Osteoblast (primary cell): ENCODE measurements at regions not wholly inside any gene's neighbourhood (a gene's known extent, or its start where the extent isn't known, plus 50 kb on each side); places are given as distances from the start of the nearest gene placed in this dataset.
A peak's percentile ranks its signal among the peaks of the same experiment; 100 is the strongest.

ENCODE experiments used
- DNase-seq: peaks from one replicate; pipeline ENCODE4 v3.0.0; 2011; ENCODE audit warnings: low spot score, mixed read lengths; ENCODE audit not compliant: insufficient read length; ENCODE audit errors: missing footprints
- H2AFZ ChIP-seq: 2 replicates; pipeline ENCODE4 v1.6.0; 2011; ENCODE audit warnings: mild to moderate bottlenecking, low read length
- H3K27ac ChIP-seq: 2 replicates; pipeline ENCODE4 v1.5.1; 2011; ENCODE audit warnings: mild to moderate bottlenecking, low read depth, low read length, moderate library complexity
- H3K27me3 ChIP-seq: 2 replicates; pipeline ENCODE4 v1.6.0; 2012; ENCODE audit warnings: mild to moderate bottlenecking, control low read depth, inconsistent platforms, low read length, moderate library complexity; ENCODE audit not compliant: insufficient read depth
- H3K36me3 ChIP-seq: 2 replicates; pipeline ENCODE4 v1.5.1; 2011; ENCODE audit warnings: mild to moderate bottlenecking, low read length, control low read depth, moderate library complexity; ENCODE audit not compliant: insufficient read depth
- H3K4me1 ChIP-seq: 2 replicates; pipeline ENCODE4 v1.5.1; 2011; ENCODE audit warnings: mild to moderate bottlenecking, low read length, control low read depth, moderate library complexity; ENCODE audit not compliant: insufficient read depth
- H3K4me2 ChIP-seq: 2 replicates; pipeline ENCODE4 v1.6.0; 2011; ENCODE audit warnings: mild to moderate bottlenecking, low read length; ENCODE audit not compliant: insufficient read depth
- H3K4me3 ChIP-seq: fragments of 200-600 bp; sonication (generic); 3 replicates; pipeline ENCODE4 v1.5.1; 2012; ENCODE audit warnings: mild to moderate bottlenecking, low read length, inconsistent platforms; ENCODE audit not compliant: insufficient read depth
- H3K79me2 ChIP-seq: 2 replicates; pipeline ENCODE4 v1.6.0; 2012; ENCODE audit warnings: mild to moderate bottlenecking, low read length, control low read depth, inconsistent platforms; ENCODE audit not compliant: insufficient read depth
- H3K9me3 ChIP-seq: 2 replicates; pipeline ENCODE4 v1.5.1; 2011; ENCODE audit warnings: low read depth, low read length, control low read depth
- H4K20me1 ChIP-seq: 2 replicates; pipeline ENCODE4 v1.6.0; 2012; ENCODE audit warnings: mild to moderate bottlenecking, low read length, control low read depth; ENCODE audit not compliant: insufficient read depth
- CTCF ChIP-seq: IDR thresholded peaks from 2 replicates; pipeline ENCODE4 v1.5.1; 2011; ENCODE audit warnings: mild to moderate bottlenecking, low read depth, low read length, moderate library complexity; ENCODE audit errors: extremely low read depth

DNA sequence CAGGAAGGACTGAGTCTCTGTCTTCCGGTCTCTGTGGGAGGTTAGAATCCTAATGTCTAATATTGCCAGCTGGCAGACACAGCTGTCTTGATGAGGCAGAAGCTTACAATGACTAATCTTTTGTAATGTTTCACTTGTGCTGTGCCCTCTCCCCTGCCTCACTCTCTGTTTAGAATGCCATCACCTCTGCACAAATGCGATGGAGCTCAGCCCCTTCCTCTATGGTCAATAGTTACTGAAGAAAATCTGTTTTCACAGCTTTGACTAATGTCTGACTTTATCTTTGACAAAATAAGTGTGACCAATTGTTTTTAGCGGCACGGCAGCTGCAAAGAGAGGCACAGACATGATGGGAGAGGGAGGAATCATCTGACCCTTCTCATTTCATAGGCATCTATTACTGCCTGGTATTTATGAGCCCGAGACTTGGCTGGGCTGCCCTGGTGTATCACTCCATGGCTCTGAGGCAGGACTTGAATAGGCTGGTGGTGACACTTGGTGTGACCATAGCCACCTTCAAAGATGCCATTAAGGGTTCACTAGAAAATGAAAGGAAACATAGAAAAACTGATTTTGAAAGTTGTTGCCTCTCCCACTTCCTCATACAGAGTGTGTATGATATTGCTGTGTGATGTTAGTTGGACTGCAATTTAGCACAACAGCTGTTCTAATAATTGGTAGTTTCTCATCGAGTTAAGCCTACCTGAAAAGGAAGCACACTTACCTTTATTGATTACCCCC lies 163.2 kb upstream of the NBPF11 start:
- H3K27ac ChIP-seq = no peak overlapping the region
- H3K4me2 ChIP-seq = peak overlapping the region; percentile 1
- H3K27me3 ChIP-seq = peaks cover 50% of the 10 kb centered on the region
- TF ChIP-seq CTCF = no peak
- no peaks in the 10 kb centered on the region for H3K79me2 ChIP-seq
- DNase-seq = peak; percentile 82
- no peaks in the 10 kb centered on the region for H3K36me3 ChIP-seq
- no peak overlapping the region for H3K4me3 ChIP-seq
- H3K4me1 ChIP-seq = peaks cover 3% of the 10 kb centered on the region
- no peaks in the 10 kb centered on the region for H3K9me3 ChIP-seq
- no peaks in the 10 kb centered on the region for H4K20me1 ChIP-seq
- no peak overlapping the region for H2AFZ ChIP-seq

DNA sequence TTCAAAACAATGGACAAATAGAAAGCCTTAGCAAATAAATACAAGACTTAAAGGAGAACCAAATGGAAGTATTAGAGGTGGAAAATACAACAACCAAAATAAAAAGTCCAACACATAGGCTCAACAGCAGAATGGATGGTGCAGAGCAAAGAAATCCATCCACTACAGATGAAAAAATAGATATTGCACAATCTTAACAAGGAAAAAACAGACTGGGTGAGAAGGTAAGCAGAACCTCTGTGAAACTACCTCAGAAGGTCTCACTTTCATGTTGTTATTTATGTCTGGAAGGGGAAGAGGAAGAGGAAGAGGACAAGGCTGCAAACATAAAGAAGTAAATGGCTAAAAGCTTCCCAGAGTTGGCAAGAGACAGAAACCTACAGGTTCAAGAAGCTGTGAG lies 158.7 kb upstream of the NBPF11 start:
- Histone ChIP-seq H3K4me2 (no peak overlapping the region), H3K27me3 (peaks cover 59% of the 10 kb centered on the region), H3K36me3 (no peaks in the 10 kb centered on the region), H3K4me3 (no peak overlapping the region), H3K9me3 (no peaks in the 10 kb centered on the region), H2AFZ (no peak overlapping the region), H3K4me1 (peaks cover 9% of the 10 kb centered on the region), H3K27ac (no peak overlapping the region), H3K79me2 (no peaks in the 10 kb centered on the region), H4K20me1 (no peaks in the 10 kb centered on the region)
- TF ChIP-seq CTCF = no peak
- no peak for DNase-seq

DNA sequence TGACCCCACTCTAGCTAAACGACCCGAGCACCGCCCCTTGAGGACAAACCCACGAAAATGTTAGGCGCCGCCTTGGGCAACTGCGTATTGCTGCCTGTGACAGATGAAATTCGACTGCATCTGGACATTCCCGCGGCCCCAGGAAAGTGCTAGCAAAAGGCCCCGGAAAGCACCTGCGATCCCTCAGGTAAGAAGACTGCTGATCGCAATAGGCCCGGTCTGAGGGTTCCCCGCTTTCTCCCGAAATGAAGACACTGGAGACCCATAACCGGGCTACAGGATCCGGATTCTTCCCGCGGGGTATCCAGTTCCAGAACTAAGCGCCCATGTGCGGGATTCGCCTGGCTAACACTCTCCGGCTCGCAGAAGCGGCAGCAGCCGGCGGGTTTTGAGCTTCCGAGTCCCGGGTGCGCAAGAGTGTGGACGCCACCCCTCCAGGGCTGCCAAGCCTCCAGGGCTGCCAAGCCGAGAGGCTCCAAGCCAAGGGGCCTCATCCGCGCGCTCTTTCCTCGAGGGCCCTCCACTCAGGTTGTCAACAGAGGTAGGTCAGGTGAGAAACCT lies 157.9 kb upstream of the NBPF11 start:
- no peak for TF ChIP-seq CTCF
- H3K4me3 ChIP-seq = peak overlapping the region; percentile 52
- no peak overlapping the region for H3K27ac ChIP-seq
- H4K20me1 ChIP-seq = no peaks in the 10 kb centered on the region
- no peaks in the 10 kb centered on the region for H3K36me3 ChIP-seq
- peak overlapping the region; percentile 62 for H3K4me2 ChIP-seq
- peaks cover 9% of the 10 kb centered on the region for H3K4me1 ChIP-seq
- H2AFZ ChIP-seq = peak overlapping the region; percentile 16
- H3K9me3 ChIP-seq = no peaks in the 10 kb centered on the region
- DNase-seq = no peak
- no peaks in the 10 kb centered on the region for H3K79me2 ChIP-seq
- peaks cover 59% of the 10 kb centered on the region for H3K27me3 ChIP-seq

GRCh38 chr1:148308832-148309458 lies 156.9 kb upstream of the NBPF11 start:
- Histone ChIP-seq H3K27ac (no peak overlapping the region), H3K79me2 (no peaks in the 10 kb centered on the region), H4K20me1 (no peaks in the 10 kb centered on the region), H3K4me3 (peak overlapping the region; percentile 52), H3K4me1 (peaks cover 9% of the 10 kb centered on the region), H3K4me2 (peak overlapping the region; percentile 62), H3K9me3 (no peaks in the 10 kb centered on the region), H3K27me3 (peaks cover 59% of the 10 kb centered on the region), H3K36me3 (no peaks in the 10 kb centered on the region), H2AFZ (no peak overlapping the region)
- TF ChIP-seq CTCF = no peak
- peak; percentile 72 for DNase-seq
